ENCODE measurements at regions not wholly inside any gene's neighbourhood (a gene's known extent, or its start where the extent isn't known, plus 50 kb on each side); places are given as distances from the start of the nearest gene placed in this dataset.

DNA sequence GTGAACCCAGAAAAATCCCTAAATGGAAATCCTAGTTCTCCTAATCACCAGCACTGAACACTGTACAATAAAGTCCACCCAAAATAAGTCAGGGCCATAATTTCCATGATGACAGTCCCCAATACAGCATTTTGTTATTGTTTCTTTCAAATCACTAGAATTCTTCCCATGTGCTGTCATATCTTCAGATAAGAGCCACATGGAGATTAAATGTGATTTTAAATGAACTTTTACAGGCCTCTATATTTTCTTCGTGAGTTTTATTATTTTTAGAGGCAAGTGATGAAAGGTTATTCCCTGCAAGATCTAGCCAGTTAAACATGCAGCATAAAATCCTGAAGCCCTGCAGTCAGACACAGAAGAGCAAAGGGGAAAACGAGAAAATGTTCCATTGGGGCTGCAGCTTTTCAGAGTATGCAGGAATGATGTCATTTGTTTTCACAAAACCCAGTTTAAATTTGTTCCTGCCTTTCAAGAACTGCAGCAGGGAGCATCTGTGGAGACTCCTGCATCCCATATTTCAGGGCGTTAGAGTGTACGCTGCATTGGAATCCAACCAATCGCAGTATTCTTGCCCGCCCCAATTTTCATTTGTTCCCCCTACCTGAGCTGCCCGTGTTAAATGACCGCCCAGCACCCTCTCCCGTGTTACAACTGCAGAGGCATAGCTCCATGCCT, 167.2 kb upstream of the KLF12 start:
- H3K4me3 ChIP-seq, result no peak overlapping the region
- in situ Hi-C loops (cut with MboI), result no loop called here
- H3K27ac ChIP-seq (ENCODE audit: control insufficient read depth, insufficient read depth), result no peak overlapping the region
- FAIRE-seq (no peak), ATAC-seq (no peak), DNase-seq (ENCODE audit: low read depth, low spot score) (no peak)
- no peaks in the 10 kb centered on the region for H3K27me3 ChIP-seq (replicated peaks in 1 of 2; ENCODE audit: control insufficient read depth in 2 of 2, insufficient read depth in 2 of 2, low read length in 1 of 2)
- no peaks in the 10 kb centered on the region for H3K4me1 ChIP-seq (ENCODE audit: control insufficient read depth, insufficient read depth, low read length)
- no peaks in the 10 kb centered on the region for H3K36me3 ChIP-seq (ENCODE audit: control insufficient read depth in 2 of 2, insufficient read depth in 2 of 2, low read length in 1 of 2)
- POLR2A ChIA-PET, result no interaction called here
- RAD21 ChIA-PET (ENCODE audit: unreplicated experiment), result no interaction called here
- H3K79me2 ChIP-seq (ENCODE audit: control insufficient read depth, insufficient read depth, low read length), result no peaks in the 10 kb centered on the region
- SMC1A ChIA-PET (ENCODE audit: uncharacterized antibody, unreplicated experiment), result no interaction called here
- TF ChIP-seq BACH1 (IDR thresholded peaks at IDR 0.05; ENCODE audit: borderline replicate concordance) (no peak), CHD1 (IDR thresholded peaks at IDR 0.05; ENCODE audit: low read depth, low read length) (no peak), BCL11A (IDR thresholded peaks at IDR 0.05; ENCODE audit: low read depth, low read length) (no peak), NR2F1 (conservative IDR thresholded peaks at IDR 0.05) (no peak), CHD4 (IDR thresholded peaks at IDR 0.05) (no peak), RUNX3 (IDR thresholded peaks at IDR 0.05; ENCODE audit: low read length) (no peak), HDAC6 (IDR thresholded peaks at IDR 0.05; ENCODE audit: unreplicated experiment) (no peak), POLR2A (IDR thresholded peaks at IDR 0.05; ENCODE audit: low read depth, low read length) (no peak), SKIL (IDR thresholded peaks at IDR 0.05; ENCODE audit: low read depth, poor library complexity, severe bottlenecking) (no peak), JUNB (IDR thresholded peaks at IDR 0.05) (no peak), SREBF2 (IDR thresholded peaks at IDR 0.05; ENCODE audit: low read length) (no peak), YY1 (IDR thresholded peaks at IDR 0.05; ENCODE audit: low read depth, low read length) (no peak), KDM1A (IDR thresholded peaks at IDR 0.05; ENCODE audit: borderline replicate concordance) (no peak), MLLT1 (IDR thresholded peaks at IDR 0.05) (no peak), MYB (IDR thresholded peaks at IDR 0.05; ENCODE audit: borderline replicate concordance, low read depth, low read length) (no peak)
- TF ChIP-seq, protein P1, sequence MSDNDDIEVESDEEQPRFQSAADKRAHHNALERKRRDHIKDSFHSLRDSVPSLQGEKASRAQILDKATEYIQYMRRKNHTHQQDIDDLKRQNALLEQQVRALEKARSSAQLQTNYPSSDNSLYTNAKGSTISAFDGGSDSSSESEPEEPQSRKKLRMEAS (IDR thresholded peaks at IDR 0.05; ENCODE audit: low read depth, low read length), result no peak
- CTCF ChIA-PET, result interaction anchor here (0.7 kb wide), 1 partner anchor 12 kb away, joined by 4 read pairs; no protein-coding TSS in a partner anchor
- no peaks in the 10 kb centered on the region for H4K20me1 ChIP-seq (ENCODE audit: control insufficient read depth, insufficient read depth)
- no peak overlapping the region for H3K4me2 ChIP-seq (ENCODE audit: control insufficient read depth, insufficient read depth)
- intact Hi-C loops (cut with micrococcal nuclease; ENCODE audit: unreplicated experiment), result no loop called here
- BruUV-seq (replicated peaks), result no TSS peak
- 46% methylated on average over 9 of the region's 9 CpGs for WGBS (ENCODE audit: insufficient coverage, insufficient replicate concordance, low lambda C conversion rate, missing lambda C conversion rate)
- no peak overlapping the region for H2AFZ ChIP-seq (ENCODE audit: control insufficient read depth, low read depth, low read length)
- H3K9me3 ChIP-seq (replicated peaks; ENCODE audit: control insufficient read depth, insufficient read depth, low read length), result no peaks in the 10 kb centered on the region
- H3K9ac ChIP-seq (ENCODE audit: control insufficient read depth, insufficient read depth, low read length), result no peak overlapping the region
